Loucy (cell line): ENCODE measurements at regions not wholly inside any gene's neighbourhood (a gene's known extent, or its start where the extent isn't known, plus 50 kb on each side); places are given as distances from the start of the nearest gene placed in this dataset.

Experiments
- CTCF ChIP-seq: fragments of 200-600 bp; sonication (generic); conservative IDR thresholded peaks from 2 replicates; pipeline ENCODE4 v1.5.1; 2014; ENCODE audit warnings: mild to moderate bottlenecking, antibody characterized with exemption, low read length
- EZH2phosphoT487 ChIP-seq: fragments of 200-600 bp; IDR thresholded peaks from 2 replicates; pipeline ENCODE4 v1.6.1; 2018; ENCODE audit warnings: antibody characterized with exemption, mild to moderate bottlenecking, moderate library complexity, borderline replicate concordance

GRCh38 chrX:39852491-39852890 is 245.3 kb downstream of the BCOR start:
- no peak for TF ChIP-seq CTCF
- TF ChIP-seq EZH2phosphoT487, result no peak
